ENCODE measurements at regions not wholly inside any gene's neighbourhood (a gene's known extent, or its start where the extent isn't known, plus 50 kb on each side); places are given as distances from the start of the nearest gene placed in this dataset.

DNA sequence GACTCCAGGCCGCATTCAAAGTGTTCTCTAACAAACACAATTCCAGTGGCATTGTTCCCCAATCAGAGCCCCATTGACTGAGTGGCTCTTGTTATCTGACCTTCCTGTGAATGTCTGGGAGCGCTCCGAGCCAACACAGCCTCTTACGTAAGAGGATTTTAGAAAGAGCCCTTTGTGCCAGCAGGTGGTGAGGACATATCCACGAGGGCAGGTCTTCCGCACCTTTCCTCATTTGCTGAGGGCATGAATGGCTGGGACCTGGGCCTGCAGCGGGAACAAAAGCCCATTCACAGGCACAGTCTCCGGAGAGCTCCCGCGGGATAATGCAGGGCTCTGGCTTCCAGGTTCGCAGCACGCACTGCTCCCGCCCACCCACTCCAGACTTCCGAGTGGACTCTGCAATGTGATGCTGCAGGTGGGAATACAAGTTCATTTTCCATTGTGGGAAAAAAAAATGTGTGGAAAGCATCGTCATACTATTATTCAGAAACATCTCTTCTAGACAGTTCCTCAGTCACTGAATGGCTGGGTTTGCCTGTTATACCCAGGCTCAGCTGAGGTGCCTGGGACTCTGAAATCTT, 295.0 kb upstream of the IGFBP3 start:
- TF ChIP-seq CTCF (IDR thresholded peaks at IDR 0.05; ENCODE audit: insufficient read depth, missing control alignments) = no peak
- FAIRE-seq (no peak), DNase-seq (ENCODE audit: insufficient read length, low spot score) (no peak)

DNA sequence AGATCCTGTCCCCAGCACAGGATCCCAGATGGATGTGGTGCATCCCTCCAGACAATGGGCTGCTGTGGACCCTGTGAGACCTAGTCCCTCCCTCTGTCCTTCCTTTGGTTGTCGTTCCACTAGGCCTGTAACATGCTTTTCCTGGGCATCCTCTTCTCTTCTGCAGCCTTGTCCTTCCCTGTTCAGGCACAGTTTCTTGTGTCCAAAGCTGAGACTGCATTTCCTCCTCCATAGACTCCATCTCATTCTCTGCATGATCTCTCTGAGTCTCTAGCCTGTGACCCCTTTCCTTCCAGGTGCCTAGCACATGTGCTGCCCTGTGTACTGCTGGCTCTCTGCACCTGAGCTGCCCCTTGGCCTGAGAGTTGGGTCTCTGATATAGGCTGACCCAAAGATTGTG, 293.5 kb upstream of the IGFBP3 start:
- FAIRE-seq (no peak), DNase-seq (ENCODE audit: insufficient read length, low spot score) (no peak)
- no peak for TF ChIP-seq CTCF (IDR thresholded peaks at IDR 0.05; ENCODE audit: insufficient read depth, missing control alignments)

DNA sequence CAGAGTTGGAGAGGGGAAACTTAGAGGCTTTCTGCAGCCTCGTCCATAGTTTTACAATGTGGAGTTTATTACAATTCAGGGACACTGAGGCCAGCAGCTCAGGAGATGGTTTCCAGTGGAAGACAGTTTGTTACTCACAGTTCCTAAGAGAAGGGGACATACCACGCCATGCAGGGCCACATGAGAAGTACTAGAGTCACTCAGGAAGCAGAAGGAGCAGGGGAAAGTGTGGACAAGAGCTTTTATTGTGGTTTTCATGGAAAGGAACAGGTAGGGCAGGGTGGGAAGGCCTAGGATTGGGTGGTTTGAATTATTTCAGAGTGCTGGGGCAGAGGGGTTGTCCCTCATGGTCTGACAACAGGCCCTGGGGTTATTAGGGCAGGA, 292.1 kb upstream of the IGFBP3 start:
- no peak for TF ChIP-seq CTCF (IDR thresholded peaks at IDR 0.05; ENCODE audit: insufficient read depth, missing control alignments)
- DNase-seq (ENCODE audit: insufficient read length, low spot score) (no peak), FAIRE-seq (no peak)

GRCh38 chr7:46212425-46213153, 291.5 kb upstream of the IGFBP3 start:
- DNase-seq (ENCODE audit: insufficient read length, low spot score) = no peak
- TF ChIP-seq CTCF (IDR thresholded peaks at IDR 0.05; ENCODE audit: insufficient read depth, missing control alignments) = no peak
- no peak for FAIRE-seq

DNA sequence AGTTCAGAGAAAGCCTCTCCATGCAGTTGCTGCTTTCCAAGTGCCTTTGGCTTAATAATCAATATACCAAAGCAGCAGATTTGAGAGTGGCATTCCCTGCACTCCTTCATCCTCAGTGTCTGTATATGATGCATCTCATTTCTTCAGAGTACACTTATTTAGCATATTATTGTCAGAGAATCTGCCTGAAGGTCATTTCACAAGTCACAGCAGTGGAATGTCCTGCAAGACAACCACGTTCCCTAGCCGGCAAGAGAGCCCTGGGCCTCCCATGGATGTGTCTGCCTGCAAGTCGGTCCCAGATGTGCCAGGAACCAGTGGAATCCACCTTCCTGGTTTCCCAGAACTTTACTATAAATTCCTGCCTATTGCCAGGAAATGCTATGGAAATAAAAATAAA, 289.4 kb upstream of the IGFBP3 start:
- FAIRE-seq (no peak), DNase-seq (ENCODE audit: insufficient read length, low spot score) (no peak)
- no peak for TF ChIP-seq CTCF (IDR thresholded peaks at IDR 0.05; ENCODE audit: insufficient read depth, missing control alignments)

GRCh38 chr7:46209611-46210388, 288.7 kb upstream of the IGFBP3 start:
- no peak for FAIRE-seq
- TF ChIP-seq CTCF (IDR thresholded peaks at IDR 0.05; ENCODE audit: insufficient read depth, missing control alignments) = no peak

More at GRCh38 chr7:46209611-46210388, 288.7 kb upstream of the IGFBP3 start:
- DNase-seq (ENCODE audit: insufficient read length, low spot score) = no peak
